WTC11 (cell line): ENCODE measurements at regions not wholly inside any gene's neighbourhood (a gene's known extent, or its start where the extent isn't known, plus 50 kb on each side); places are given as distances from the start of the nearest gene placed in this dataset.

Source experiments
- ATAC-seq: fragments of 200-7000 bp; cut with Tn5 transposase; 2 replicates; pipeline ENCODE4 v1.10.0; 2021; ENCODE audit warnings: mild to moderate bottlenecking, moderate library complexity
- CTCF ChIA-PET: fragments of 300-600 bp; sonication (Branson Sonifier 250); formaldehyde crosslinking; loops from one replicate; lab custom pipeline; 2021; ENCODE audit warnings: antibody characterized with exemption; lab: Charles Lee
- POLR2A ChIA-PET: fragments of 350-600 bp; sonication (Branson Sonifier 250); formaldehyde crosslinking; loops from one replicate; lab custom pipeline; 2021; ENCODE audit warnings: antibody characterized with exemption; lab: Charles Lee
- DNase-seq: peaks from one replicate; pipeline ENCODE4 v3.0.0; 2021; ENCODE audit warnings: low spot score
- H3K27ac Mint-ChIP-seq: 2 replicates; pipeline ENCODE4 v1.8.0; 2021; ENCODE audit warnings: mixed read lengths
- H3K27me3 Mint-ChIP-seq: 2 replicates; pipeline ENCODE4 v1.8.0; 2021; ENCODE audit warnings: low read depth, mild to moderate bottlenecking, moderate library complexity, mixed read lengths
- H3K36me3 Mint-ChIP-seq: 2 replicates; pipeline ENCODE4 v1.8.0; 2021; ENCODE audit warnings: mixed read lengths
- H3K4me1 Mint-ChIP-seq: 2 replicates; pipeline ENCODE4 v1.8.0; 2022; ENCODE audit warnings: mixed read lengths
- H3K4me3 Mint-ChIP-seq: 2 replicates; pipeline ENCODE4 v1.8.0; 2021; ENCODE audit warnings: mild to moderate bottlenecking, moderate library complexity, mixed read lengths
- H3K9me3 Mint-ChIP-seq: 2 replicates; pipeline ENCODE4 v1.8.0; 2021; ENCODE audit warnings: mixed read lengths
- EMX1 ChIP-seq: fragments of 250-450 bp; sonication (Bioruptor Pico); IDR thresholded peaks from 2 replicates; pipeline ENCODE4 v1.8.0; 2021; ENCODE audit warnings: mild to moderate bottlenecking
- PRRX2 ChIP-seq: fragments of 250-450 bp; sonication (Bioruptor Pico); IDR thresholded peaks from 2 replicates; pipeline ENCODE4 v1.8.0; 2021; ENCODE audit warnings: mild to moderate bottlenecking
- TF ChIP-seq, protein P1 (sequence below): sonication (generic); formaldehyde crosslinking; IDR thresholded peaks from 2 replicates; pipeline ENCODE4 v1.8.1; 2023; ENCODE audit warnings: mild to moderate bottlenecking, moderate library complexity, missing genetic modification reagents
- TF ChIP-seq, protein P2 (sequence below): fragments of 250-450 bp; sonication (Bioruptor Pico); IDR thresholded peaks from 2 replicates; pipeline ENCODE4 v1.9.0; 2021; ENCODE audit warnings: mild to moderate bottlenecking
- TF ChIP-seq, protein P3 (sequence below): sonication (generic); formaldehyde crosslinking; IDR thresholded peaks from 2 replicates; pipeline ENCODE4 v1.8.1; 2023; ENCODE audit warnings: mild to moderate bottlenecking, missing genetic modification reagents
- TF ChIP-seq, protein P4 (sequence below): sonication (generic); formaldehyde crosslinking; conservative IDR thresholded peaks from 2 replicates; pipeline ENCODE4 v1.8.1; 2022; ENCODE audit warnings: mild to moderate bottlenecking, missing genetic modification reagents
- TF ChIP-seq, protein P5 (sequence below): fragments of 250-450 bp; sonication (Bioruptor Pico); conservative IDR thresholded peaks from 2 replicates; pipeline ENCODE4 v1.9.0; 2021; ENCODE audit warnings: mild to moderate bottlenecking
- TF ChIP-seq, protein P6 (sequence below): fragments of 250-450 bp; sonication (Bioruptor Pico); IDR thresholded peaks from 2 replicates; pipeline ENCODE4 v1.9.0; 2021; ENCODE audit warnings: mild to moderate bottlenecking, borderline replicate concordance
- TF ChIP-seq, protein P7 (sequence below): fragments of 250-450 bp; sonication (Bioruptor Pico); IDR thresholded peaks from 2 replicates; pipeline ENCODE4 v1.9.0; 2021; ENCODE audit warnings: mild to moderate bottlenecking
- TF ChIP-seq, protein P8 (sequence below): fragments of 250-450 bp; sonication (Bioruptor Pico); IDR thresholded peaks from 2 replicates; pipeline ENCODE4 v1.8.0; 2021; ENCODE audit warnings: mild to moderate bottlenecking

DNA sequence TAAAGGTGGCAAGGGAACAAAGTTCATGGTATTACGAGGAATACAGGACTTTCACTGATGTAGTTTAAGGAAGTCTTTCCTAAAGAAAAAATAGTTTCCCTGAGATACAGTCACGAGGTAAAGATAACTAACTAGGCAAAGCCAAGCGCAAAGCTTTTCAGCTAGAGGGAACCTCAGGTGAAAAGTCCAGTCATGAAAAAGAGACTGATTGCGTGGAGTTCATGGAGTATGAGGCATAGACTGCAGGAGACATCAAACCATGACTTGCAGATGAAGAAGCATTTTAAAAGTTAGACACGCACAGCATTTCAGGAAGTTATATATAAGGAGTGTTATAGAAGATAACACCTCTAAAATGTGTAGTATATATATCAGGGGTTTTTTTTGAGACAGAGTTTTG is 205.6 kb upstream of the ZNF184 start:
- Mint-ChIP-seq H3K4me1 (peaks cover 12% of the 10 kb centered on the region), H3K36me3 (no peaks in the 10 kb centered on the region), H3K27me3 (peaks cover 77% of the 10 kb centered on the region), H3K9me3 (no peaks in the 10 kb centered on the region)
- POLR2A ChIA-PET = no interaction called here
- no peak for ATAC-seq
- TF ChIP-seq, protein P1, sequence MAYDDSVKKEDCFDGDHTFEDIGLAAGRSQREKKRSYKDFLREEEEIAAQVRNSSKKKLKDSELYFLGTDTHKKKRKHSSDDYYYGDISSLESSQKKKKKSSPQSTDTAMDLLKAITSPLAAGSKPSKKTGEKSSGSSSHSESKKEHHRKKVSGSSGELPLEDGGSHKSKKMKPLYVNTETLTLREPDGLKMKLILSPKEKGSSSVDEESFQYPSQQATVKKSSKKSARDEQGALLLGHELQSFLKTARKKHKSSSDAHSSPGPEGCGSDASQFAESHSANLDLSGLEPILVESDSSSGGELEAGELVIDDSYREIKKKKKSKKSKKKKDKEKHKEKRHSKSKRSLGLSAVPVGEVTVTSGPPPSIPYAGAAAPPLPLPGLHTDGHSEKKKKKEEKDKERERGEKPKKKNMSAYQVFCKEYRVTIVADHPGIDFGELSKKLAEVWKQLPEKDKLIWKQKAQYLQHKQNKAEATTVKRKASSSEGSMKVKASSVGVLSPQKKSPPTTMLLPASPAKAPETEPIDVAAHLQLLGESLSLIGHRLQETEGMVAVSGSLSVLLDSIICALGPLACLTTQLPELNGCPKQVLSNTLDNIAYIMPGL (CRISPR knock-in tag) = no peak
- TF ChIP-seq, all 79 proteins: peak for 0
- CTCF ChIA-PET = interaction anchor here (1.5 kb wide), 1 partner anchor 92 kb away, joined by 3 read pairs; no protein-coding TSS in a partner anchor
- no peak for DNase-seq
- H3K4me3 Mint-ChIP-seq = peak overlapping the region; percentile 20
- H3K27ac Mint-ChIP-seq = no peak overlapping the region

DNA sequence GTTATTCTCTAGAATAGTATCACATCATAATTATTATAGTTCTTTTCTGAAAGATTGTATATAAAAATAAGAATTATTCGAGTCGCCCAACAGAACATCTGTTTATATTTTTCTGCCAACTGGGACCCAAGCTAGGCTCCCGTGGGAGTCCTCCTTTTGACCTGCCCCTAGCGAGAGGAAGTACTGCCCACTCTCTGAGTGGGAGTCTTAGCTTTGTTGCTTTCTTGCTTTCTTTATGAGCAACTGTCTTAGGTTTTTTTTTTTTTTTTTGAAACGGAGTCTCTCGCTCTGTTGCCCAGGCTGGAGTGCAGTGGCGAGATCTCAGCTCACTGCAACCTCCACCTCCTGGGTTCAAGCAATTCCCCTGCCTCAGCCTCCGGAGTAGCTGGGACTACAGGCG is 202.0 kb upstream of the ZNF184 start:
- TF ChIP-seq, protein P2, sequence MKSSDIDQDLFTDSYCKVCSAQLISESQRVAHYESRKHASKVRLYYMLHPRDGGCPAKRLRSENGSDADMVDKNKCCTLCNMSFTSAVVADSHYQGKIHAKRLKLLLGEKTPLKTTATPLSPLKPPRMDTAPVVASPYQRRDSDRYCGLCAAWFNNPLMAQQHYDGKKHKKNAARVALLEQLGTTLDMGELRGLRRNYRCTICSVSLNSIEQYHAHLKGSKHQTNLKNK (CRISPR knock-in tag) = no peak
- DNase-seq (no peak), ATAC-seq (no peak)
- Mint-ChIP-seq H3K36me3 (no peaks in the 10 kb centered on the region), H3K4me3 (no peak overlapping the region), H3K27ac (no peak overlapping the region), H3K27me3 (peaks cover 57% of the 10 kb centered on the region), H3K9me3 (no peaks in the 10 kb centered on the region), H3K4me1 (peaks cover 19% of the 10 kb centered on the region)
- ChIA-PET CTCF (interaction anchor here (0.7 kb wide), 1 partner anchor 121 kb away, joined by 4 read pairs; no protein-coding TSS in a partner anchor), POLR2A (interaction anchor here (0.6 to 1.1 kb wide), 3 partner anchors 1029 to 1458 kb away, joined by 3 to 4 read pairs (median 3); a partner anchor contains a TSS)

DNA sequence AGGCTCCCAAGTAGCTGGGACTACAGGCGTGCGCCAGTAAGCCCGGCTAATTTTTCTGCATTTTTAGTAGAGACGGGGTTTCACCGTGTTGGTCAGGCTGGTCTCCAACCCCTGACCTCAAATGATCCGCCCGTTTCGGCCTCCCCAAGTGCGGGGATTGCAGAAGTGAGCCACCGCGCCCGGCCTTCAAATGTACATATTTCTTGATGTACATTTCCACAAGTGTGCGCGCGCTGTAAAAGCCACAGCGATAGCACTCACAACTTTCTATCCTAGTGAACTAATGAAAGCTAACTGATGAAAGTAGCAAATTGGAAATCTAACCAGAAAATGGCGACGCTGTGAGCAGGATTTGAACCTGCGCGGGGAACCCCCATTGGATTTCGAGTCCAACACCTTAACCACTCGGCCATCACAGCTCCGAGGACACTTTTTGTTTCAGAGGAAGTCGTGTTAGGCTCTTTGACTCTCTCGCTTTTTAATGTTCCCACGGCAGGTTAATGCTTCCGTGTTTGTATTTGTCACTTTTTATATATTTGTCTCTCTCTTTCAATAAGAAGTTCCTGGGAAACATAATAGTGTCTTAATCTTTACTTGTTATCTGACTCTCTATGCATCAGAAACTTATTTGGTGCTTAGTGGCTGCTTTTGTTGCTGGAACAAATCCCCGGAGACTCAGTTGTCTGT is 199.4 kb upstream of the ZNF184 start:
- ATAC-seq (peak; percentile 76), DNase-seq (peak; percentile 84)
- H3K4me3 Mint-ChIP-seq = peak overlapping the region; percentile 87
- peak overlapping the region; percentile 83 for H3K27ac Mint-ChIP-seq
- POLR2A ChIA-PET = interaction anchor here (1.1 kb wide), 1 partner anchor 15 kb away, joined by 3 read pairs; no protein-coding TSS in a partner anchor
- H3K4me1 Mint-ChIP-seq = peaks cover 15% of the 10 kb centered on the region
- CTCF ChIA-PET = interaction anchor here (0.9 to 1.7 kb wide), 6 partner anchors 9 to 100 kb away, joined by 3 to 5 read pairs (median 4); no protein-coding TSS in a partner anchor
- no peaks in the 10 kb centered on the region for H3K36me3 Mint-ChIP-seq
- H3K27me3 Mint-ChIP-seq = peaks cover 55% of the 10 kb centered on the region
- no peaks in the 10 kb centered on the region for H3K9me3 Mint-ChIP-seq
- TF ChIP-seq, protein P3, sequence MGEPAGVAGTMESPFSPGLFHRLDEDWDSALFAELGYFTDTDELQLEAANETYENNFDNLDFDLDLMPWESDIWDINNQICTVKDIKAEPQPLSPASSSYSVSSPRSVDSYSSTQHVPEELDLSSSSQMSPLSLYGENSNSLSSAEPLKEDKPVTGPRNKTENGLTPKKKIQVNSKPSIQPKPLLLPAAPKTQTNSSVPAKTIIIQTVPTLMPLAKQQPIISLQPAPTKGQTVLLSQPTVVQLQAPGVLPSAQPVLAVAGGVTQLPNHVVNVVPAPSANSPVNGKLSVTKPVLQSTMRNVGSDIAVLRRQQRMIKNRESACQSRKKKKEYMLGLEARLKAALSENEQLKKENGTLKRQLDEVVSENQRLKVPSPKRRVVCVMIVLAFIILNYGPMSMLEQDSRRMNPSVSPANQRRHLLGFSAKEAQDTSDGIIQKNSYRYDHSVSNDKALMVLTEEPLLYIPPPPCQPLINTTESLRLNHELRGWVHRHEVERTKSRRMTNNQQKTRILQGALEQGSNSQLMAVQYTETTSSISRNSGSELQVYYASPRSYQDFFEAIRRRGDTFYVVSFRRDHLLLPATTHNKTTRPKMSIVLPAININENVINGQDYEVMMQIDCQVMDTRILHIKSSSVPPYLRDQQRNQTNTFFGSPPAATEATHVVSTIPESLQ (CRISPR knock-in tag) = no peak
- TF ChIP-seq PRRX2 (CRISPR knock-in tag) (peak; percentile 92), EMX1 (CRISPR knock-in tag) (peak; percentile 94)
- TF ChIP-seq, protein P4, sequence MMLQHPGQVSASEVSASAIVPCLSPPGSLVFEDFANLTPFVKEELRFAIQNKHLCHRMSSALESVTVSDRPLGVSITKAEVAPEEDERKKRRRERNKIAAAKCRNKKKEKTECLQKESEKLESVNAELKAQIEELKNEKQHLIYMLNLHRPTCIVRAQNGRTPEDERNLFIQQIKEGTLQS (CRISPR knock-in tag) = no peak
- TF ChIP-seq, protein P5, sequence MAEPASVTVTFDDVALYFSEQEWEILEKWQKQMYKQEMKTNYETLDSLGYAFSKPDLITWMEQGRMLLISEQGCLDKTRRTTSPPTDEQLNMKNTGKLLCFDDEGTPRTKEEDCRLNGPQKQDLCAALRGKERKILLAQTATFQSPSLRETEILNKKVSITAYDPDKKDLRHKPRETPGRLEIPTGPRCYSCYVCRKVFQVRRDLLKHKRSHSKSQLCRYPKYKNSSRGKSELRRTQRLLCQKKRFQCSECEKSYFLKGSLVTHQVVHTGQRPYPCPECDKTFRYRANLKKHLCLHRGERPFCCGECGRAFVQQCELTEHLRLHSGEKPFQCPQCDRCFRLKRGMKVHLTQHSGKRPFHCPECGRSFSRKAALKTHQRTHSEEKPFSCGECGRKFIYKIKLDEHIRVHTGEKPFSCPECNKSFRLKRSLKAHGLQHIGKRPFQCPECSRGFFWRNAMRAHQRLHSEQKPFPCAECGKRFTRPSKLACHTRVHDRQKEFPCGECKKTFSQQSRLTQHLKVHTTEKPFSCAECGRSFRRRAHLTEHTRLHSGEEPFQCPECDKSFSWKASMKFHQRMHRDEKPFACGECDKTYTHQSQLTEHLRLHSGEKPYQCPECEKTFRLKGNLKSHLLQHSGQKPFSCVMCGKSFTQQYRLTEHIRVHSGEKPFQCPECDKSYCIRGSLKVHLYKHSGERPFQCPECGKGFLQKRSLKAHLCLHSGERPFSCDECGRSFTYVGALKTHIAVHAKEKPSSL = peak; percentile 85
- TF ChIP-seq, protein P6, sequence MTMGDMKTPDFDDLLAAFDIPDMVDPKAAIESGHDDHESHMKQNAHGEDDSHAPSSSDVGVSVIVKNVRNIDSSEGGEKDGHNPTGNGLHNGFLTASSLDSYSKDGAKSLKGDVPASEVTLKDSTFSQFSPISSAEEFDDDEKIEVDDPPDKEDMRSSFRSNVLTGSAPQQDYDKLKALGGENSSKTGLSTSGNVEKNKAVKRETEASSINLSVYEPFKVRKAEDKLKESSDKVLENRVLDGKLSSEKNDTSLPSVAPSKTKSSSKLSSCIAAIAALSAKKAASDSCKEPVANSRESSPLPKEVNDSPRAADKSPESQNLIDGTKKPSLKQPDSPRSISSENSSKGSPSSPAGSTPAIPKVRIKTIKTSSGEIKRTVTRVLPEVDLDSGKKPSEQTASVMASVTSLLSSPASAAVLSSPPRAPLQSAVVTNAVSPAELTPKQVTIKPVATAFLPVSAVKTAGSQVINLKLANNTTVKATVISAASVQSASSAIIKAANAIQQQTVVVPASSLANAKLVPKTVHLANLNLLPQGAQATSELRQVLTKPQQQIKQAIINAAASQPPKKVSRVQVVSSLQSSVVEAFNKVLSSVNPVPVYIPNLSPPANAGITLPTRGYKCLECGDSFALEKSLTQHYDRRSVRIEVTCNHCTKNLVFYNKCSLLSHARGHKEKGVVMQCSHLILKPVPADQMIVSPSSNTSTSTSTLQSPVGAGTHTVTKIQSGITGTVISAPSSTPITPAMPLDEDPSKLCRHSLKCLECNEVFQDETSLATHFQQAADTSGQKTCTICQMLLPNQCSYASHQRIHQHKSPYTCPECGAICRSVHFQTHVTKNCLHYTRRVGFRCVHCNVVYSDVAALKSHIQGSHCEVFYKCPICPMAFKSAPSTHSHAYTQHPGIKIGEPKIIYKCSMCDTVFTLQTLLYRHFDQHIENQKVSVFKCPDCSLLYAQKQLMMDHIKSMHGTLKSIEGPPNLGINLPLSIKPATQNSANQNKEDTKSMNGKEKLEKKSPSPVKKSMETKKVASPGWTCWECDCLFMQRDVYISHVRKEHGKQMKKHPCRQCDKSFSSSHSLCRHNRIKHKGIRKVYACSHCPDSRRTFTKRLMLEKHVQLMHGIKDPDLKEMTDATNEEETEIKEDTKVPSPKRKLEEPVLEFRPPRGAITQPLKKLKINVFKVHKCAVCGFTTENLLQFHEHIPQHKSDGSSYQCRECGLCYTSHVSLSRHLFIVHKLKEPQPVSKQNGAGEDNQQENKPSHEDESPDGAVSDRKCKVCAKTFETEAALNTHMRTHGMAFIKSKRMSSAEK (CRISPR knock-in tag) = peak; percentile 91
- TF ChIP-seq, protein P1 (CRISPR knock-in tag) = peak; percentile 85
- TF ChIP-seq, protein P7, sequence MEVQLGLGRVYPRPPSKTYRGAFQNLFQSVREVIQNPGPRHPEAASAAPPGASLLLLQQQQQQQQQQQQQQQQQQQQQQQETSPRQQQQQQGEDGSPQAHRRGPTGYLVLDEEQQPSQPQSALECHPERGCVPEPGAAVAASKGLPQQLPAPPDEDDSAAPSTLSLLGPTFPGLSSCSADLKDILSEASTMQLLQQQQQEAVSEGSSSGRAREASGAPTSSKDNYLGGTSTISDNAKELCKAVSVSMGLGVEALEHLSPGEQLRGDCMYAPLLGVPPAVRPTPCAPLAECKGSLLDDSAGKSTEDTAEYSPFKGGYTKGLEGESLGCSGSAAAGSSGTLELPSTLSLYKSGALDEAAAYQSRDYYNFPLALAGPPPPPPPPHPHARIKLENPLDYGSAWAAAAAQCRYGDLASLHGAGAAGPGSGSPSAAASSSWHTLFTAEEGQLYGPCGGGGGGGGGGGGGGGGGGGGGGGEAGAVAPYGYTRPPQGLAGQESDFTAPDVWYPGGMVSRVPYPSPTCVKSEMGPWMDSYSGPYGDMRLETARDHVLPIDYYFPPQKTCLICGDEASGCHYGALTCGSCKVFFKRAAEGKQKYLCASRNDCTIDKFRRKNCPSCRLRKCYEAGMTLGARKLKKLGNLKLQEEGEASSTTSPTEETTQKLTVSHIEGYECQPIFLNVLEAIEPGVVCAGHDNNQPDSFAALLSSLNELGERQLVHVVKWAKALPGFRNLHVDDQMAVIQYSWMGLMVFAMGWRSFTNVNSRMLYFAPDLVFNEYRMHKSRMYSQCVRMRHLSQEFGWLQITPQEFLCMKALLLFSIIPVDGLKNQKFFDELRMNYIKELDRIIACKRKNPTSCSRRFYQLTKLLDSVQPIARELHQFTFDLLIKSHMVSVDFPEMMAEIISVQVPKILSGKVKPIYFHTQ = peak; percentile 92
- TF ChIP-seq, protein P8, sequence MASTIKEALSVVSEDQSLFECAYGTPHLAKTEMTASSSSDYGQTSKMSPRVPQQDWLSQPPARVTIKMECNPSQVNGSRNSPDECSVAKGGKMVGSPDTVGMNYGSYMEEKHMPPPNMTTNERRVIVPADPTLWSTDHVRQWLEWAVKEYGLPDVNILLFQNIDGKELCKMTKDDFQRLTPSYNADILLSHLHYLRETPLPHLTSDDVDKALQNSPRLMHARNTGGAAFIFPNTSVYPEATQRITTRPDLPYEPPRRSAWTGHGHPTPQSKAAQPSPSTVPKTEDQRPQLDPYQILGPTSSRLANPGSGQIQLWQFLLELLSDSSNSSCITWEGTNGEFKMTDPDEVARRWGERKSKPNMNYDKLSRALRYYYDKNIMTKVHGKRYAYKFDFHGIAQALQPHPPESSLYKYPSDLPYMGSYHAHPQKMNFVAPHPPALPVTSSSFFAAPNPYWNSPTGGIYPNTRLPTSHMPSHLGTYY = peak; percentile 95
